Fibroblast of skin of right quadriceps (primary cell): ENCODE measurements at regions not wholly inside any gene's neighbourhood (a gene's known extent, or its start where the extent isn't known, plus 50 kb on each side); places are given as distances from the start of the nearest gene placed in this dataset.

Source experiments
- DNase-seq: peaks from one replicate; pipeline ENCODE4 v3.0.0-alpha.2; 2013

DNA sequence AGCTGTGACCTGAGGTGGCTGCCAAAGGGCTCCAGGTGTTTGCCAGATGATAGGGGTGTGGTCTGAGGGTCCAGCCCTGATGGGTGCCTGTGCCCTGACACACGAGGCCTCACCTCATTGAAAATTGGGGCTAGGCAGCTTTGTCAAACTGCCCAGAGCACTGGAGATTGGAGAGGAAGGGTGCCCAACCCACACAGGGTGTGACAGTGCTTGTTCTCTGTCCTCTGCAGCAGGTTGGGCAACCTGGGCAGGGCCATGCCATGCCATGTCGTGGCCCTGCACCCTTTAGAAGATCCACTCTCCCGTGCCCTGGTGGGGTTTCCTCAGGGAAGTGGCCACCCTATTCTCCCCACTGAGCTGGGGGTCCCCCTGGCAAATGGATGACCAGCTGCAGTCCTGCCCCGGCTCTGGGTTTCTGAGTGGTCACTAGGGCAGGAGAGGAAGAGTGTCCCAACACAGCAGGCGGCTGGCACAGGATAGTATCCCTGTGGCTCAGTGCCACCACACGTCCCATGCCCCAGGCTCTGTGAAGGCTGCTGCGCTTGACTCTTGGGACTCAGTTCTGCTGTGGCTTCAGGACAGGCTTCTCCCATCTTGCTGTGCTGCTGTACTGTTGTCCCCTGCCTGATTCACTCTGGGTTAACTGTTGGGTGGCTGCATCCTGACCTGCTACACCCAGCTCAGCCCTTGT is 100.8 kb upstream of the PITX1 start:
- no peak for DNase-seq

DNA sequence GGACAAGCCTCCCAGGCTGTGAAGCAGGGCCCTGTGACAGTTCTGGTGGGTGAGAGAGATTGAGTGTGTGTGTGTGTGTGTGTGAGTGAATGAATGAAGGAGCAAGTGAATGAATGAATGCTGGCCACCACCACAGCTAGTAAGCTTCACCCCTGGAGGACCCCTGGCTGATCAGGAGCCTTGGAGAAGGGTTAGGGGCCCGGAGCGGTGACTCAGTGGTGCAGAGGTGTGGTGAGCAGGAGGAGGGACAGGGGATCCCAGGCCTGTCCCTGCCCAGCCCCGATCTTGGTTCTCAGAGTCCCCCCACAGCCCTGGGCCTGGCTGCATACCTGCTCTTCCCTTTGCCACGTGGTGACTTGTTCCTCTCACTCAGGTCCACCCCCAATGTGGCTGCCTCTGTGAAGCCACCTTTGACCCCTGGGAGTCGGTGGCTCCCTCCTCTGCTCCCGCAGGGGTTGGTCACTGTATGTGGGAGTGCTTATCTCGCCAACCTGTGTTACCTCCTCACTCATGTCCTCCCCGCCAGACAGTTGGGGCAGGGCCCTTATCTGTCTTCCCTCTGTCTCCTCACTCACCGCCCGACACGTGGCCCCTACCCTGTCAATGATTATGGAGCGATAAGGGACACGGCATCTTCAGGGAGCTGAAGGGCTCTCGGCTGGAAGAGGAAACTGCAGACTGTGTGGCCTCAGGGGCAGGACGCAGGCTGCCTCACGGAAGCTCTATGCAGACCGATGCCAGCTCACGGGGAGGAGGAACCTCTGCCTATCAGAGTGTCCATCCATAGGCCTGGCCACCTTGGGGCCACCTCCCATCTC is 99.9 kb upstream of the PITX1 start:
- DNase-seq, result no peak

DNA sequence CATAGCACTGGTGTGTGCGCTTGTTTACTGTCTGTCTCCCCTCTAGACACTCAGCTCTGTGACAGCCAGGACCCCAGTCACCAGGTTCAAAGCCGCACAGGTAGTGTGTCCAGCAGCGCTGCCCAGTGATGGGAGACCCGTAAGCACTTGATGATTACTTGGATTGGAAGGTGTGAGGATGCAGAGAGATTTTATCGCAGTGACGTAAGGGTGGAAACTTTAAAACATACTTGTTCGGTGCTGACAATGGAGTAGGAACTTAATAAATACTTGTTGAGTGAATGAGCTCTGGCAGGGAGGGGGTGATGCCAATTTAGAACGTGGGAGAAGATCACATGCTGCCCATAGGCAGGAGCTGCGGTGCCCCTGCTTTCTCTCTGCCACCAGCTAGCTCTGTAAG is 99.2 kb upstream of the PITX1 start:
- no peak for DNase-seq

DNA sequence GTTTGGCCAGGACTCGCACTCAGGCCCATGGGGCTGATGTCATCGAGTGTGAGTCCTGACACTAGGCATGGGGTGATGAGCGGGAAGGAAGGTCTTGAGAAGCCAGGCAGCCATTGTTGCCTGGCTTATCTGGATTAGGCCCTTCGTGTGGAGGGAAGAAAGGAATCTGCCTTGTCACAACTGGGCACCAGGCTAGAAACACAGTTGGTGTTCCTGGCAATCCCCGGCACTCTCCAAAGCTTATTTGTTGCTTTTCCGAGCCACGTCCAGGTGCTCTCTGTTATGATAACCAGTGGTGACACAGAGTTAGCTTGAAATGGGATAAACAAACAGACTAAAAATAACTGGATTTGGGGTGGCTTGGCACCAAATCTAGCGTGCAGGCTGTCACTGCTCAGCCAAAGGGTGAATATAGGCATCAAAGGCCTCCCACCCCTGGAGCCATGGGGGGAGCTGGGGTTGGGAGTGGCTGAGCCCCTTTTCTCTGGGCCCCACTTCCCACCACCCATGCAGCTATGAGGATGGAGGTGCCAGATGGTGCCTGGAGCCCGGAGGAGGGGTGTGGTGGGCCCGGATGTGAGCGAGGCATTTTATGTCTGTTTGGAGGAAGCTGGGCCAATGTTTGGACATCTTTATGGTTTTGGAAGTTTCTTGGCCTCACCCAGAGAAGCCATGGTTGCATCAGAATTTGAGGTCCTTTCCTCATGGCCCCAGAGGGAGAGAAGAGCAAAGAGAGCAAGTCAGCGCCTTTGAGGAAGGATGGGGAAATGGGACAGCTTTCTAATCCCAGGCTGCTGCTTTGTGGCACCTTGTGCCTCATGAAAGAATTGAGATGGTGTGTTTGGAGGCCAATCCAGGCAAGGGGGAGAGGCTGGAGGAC is 98.0 kb upstream of the PITX1 start:
- DNase-seq, result no peak

DNA sequence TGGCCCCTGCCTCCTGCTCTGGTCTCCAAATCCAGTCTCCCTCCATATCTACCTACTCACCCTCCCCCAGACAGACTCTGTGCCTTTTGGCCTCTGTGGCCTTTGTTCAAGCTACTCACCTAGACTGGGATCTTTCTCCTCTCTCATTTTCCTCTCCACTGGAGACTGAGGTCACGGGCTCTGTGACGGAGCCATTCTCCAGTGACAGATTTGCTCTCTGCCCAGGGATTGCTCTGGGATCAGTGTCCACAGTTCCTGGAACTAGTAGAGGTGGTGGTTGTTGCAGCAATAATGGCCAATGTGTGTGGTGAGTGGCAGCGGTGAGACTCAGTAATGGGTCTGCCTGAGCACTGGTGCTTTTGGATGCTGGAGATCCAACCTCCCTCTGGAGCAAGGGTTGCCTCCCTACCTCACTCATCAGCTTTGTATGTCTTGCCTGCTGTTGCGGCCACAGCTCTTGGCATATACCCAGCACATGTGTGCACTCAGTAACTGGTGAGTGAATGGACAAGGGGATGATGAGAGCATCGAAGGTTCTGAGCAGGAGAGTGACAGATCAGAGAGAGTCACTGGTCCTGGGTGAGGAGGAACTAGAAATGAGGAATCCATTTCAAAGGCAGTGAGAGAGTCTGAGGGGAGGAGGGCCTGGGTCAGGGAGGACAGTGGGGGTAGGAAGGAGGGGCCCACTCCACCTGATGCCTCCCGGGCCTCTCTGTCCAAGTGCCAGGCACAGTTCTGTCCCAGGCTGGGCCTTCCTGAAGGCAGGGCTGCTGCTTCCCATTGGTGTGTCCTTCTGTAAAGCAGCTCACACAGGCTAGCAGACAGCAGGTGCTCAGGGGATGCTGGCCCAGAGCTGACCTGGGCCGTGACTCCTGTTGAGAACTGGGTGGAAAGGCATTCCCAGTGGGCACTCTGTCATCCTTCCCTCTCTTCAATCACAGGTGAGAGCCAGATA is 96.5 kb upstream of the PITX1 start:
- no peak for DNase-seq

DNA sequence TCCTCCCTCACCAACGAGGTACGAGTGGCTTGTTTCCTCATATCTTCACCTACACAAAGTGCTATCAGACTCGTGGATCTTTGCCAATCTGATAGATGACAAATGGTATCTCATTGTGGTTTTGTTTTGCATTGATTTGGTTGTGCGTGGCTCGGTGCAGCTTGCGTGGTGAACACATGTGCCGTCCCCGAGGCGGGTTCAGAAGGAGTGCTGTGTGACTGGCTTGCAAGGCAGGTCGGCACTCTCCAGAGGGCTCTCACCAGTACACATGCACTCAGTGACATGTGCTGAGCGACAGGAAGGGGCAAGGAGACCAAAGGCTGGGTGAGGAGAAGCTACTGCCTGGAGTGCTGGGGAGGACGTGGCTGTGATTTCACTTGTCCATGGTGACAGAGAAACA is 95.3 kb upstream of the PITX1 start:
- DNase-seq, result no peak

DNA sequence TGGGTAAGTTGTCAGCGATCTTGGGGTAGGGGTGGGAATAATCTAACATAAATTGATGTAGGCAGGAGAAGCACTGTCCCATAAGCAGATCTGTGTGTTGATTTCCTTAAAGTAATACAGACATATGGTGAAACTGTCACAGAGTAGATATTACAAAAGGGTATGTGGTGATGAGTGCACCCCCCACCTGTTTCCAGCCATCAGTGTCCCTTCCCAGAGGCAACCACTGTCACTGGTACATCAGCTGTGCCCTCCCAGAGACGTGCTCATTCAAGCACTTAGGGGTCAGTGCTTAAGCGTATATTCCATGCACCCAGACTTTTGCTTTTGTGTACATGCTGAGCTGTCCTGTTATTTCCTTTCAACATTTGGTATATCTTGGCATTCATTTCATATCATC is 94.3 kb upstream of the PITX1 start:
- DNase-seq, result no peak

DNA sequence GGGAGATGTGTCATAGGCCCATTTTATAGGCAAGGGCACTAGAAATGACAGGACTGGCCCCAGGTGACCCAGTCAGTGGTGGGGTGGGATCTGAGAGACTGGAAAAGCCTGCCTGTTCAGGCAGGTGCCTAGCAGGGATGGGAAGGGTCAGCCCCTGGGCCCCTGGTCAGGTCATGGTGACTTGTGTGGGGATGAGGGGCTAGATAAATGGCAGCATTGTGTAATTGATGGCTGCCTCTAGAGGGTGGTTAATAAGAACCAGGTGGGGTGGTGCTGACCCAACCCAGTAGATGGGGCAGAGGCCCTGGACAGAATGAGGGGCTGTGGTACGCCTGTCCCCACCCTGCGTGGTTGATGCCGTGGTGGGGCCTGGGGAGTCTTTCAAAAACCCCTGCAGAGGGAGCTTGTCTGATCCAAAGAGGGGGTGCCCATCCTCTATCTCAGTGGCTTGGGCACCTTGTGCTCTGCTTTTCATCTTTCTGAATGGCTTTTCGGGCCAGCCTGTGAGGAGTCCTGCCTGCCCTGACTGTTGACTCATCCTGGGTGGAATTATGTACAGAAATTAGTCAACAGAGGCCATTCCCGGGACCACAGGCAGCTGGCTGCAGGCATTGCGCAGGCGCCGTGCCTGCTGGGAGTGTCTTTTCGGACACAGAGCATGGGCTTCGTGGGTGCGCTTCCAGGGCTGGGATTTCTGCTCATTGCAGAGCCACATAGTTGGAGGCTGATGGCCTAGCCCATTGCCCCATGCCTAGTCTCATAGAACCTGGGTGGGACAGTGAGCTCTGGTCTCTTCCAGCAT is 93.6 kb upstream of the PITX1 start:
- DNase-seq, result peak; percentile 76

DNA sequence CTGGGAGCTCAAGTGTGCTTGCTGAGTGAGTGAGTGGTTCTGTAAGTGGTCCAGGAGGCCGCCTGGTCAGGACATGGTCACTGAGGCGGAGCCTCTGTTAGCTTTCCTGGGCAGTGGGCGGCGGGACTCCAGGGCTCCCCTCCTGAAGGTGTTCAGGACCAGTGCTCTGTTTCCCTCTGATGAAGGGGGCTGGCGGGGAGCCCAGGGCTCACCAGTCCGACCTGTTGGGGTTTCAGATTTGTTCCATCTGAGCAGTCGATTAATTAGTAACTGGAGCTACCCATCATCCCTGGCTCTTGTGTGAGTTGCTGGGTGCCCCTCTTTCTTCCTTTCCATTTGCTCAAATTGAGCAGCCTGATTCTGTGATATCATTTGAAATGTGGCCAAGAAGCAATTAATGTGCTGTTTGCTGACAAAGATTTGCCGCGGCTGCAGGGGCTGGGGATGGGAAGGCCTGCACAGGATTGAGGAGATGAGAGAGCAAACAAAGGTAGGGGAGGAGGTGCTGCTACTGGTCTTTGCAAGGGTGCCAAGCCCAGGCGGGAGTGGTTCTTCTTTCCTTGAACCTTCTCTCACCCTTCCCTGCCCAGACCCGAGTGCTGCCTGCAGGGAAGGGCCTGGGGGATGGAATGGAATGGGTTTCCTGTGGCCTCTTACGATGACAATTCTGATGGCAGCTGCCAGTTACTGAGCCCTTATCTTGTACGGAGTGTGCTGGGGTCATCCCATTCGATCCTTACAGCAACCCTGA is 92.8 kb upstream of the PITX1 start:
- DNase-seq, result no peak

DNA sequence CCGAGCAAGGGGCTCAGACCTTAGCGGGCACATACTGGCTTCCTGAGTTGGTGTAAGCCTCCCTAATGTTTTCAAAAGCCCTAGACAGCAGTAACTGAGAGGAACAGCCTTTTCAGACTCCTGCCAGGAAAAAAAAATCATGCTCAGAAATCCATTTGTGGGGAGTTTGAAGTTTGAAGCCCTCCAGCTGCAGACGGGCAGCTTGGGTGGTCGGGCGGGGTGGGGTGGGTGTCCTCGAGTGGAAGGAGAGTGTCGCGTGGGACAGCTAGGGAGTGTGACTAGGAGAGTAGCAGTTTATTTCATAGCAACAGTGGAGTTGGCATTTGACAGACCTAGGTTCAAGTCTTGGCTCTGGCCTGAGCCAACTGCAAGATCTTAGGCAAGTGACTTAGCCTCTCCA is 90.7 kb upstream of the PITX1 start:
- no peak for DNase-seq

DNA sequence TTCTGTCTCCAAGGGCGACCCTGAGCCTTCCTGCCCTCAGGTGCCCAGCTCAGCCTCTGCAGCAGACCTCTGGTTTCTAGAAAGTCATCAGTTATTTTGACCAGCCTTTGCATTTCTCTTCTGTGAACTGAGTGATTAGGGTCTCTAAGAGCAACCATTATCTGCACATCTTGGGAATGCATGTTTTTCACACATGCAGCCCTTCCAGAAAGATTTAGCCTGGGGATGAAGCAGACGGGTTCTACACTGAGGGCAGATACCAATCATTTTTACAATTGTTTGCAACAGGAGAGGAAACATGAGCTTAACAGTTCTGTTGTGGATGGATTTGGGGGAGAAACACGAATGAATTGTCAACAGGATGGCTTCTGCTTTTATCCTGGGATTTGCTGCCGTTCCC is 90.1 kb upstream of the PITX1 start:
- no peak for DNase-seq

DNA sequence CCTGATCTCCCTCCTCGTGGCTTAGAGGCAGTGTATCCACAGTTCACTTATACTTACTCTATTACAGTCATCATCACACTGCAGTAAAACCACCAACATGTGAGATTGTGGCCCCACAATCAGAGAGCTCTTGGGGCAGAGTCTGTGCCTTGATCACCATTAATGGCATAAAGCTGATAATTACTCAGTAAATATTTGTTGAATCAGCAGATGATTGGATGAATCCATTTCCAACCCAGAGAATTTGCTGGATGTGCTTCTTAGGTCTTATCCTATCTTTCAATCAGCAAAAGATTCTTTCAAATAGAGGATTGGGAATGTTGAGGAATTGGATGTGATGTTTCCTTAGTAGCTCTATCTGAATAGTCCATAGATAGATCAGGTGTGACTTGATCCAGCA is 88.8 kb upstream of the PITX1 start:
- DNase-seq, result no peak

DNA sequence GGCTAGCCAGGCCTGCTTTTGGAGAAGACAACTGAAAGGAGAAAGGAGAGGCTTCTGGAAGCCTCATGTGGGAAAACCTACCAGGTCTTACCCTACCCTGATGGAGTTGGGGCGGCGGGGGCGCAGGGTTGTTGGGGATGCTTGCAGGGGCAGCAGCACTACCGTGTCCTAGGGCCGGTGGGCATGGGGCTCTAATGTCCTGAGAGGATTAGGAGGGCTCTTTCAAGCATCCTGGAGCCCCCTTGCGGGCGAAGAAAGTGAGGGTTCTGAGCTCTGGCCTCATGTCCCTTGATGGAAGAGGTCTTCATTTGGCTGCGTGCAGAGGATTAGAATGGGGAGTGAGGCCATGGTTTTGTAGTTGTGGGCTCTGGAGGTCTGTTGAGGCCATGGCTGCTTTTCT is 86.9 kb upstream of the PITX1 start:
- DNase-seq, result no peak

DNA sequence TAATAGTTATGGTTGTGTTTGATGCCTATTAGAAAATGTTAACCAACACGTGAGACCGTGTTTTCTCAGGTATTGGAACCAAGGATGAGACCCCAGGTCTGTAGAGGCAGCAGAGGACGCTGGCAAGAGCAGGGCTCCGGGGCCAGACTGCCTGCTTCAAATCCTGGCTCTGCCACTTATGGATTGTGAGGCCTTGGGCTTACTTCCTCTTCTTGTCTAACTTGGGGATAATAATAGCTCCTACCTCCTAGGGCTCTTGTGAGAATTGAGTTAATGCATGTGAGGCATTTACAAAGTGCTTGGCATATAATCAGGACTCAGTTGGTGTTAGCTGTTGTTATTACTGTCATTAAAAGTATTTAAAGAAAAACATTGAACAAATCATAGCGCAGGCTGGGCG is 85.5 kb upstream of the PITX1 start:
- DNase-seq, result no peak

DNA sequence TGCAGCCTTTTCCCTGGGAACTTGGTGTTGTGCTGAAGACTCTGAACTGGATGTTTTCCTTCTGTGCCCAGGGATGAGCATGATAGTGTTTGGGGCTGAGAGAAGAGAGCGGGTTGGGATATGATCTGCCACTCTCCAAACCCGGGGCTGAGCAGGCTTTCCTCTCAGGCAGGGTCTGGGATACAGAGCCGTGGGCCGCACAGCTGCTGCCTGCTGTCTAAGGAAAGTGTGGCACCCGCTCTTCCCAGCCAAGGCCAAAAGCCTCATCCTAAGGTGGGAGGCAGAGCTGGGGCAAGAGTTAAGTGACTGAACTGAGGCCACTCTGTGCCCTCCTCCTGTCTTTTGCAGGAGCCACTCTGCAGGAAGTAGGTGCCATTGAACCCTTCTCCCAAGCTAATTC is 83.6 kb upstream of the PITX1 start:
- no peak for DNase-seq

DNA sequence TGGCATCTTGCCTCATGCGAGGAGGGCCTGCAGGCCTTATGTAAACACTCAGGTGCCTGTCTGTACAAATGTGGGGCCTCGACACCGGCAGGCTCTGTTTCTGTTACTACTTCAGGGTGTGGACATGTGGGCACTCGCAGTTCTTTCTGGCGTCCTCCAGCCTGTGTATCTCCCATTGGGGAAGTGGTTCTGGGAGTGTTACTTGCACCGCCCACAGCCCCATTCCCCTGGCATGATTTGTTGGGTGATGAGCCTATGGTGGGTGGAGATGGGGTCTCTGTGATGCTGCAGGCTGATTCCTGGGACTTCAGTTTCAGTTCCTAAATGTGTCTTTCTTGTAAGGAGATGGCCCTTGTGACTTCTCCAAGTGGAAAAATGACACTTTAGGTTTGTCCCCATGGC is 82.1 kb upstream of the PITX1 start:
- no peak for DNase-seq

DNA sequence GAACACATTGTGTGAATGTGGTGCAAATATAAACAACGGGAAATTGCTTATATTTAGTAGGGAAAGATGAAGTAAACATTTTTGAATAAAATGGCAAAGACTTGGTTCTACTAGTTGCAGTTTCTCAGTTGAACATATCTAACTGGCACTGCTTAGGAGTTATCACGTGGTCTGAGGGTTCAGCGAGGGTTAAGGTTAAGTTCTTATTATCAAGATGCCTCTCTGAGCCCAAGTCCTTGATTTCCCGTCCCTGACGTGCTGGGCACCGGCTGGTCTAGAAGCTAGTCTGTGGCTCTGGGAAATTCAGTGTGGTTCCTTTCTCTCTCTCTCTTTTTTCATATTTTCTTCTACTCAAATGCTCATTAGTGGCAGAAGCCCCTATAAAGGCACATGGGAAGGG is 81.6 kb upstream of the PITX1 start:
- no peak for DNase-seq

DNA sequence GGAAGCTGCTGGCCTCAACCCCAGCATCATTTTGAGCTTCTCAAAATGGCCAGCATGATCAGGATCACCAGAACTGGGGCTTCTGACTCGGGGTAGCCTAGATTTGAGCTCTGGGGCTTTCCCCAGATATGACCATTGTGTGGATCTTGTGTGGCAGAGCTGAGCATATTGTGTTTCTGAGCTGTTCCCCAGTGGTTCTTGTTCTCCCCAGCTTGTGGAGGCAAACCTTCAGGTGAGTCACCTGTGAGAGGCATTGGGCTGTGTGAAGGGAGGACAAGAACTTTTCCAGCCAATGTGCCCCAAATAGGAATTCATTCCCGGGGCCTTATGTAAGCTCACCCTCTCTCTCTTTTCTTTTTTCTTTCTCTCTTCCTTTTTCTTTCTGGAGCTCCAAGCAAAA is 80.7 kb upstream of the PITX1 start:
- DNase-seq, result no peak

DNA sequence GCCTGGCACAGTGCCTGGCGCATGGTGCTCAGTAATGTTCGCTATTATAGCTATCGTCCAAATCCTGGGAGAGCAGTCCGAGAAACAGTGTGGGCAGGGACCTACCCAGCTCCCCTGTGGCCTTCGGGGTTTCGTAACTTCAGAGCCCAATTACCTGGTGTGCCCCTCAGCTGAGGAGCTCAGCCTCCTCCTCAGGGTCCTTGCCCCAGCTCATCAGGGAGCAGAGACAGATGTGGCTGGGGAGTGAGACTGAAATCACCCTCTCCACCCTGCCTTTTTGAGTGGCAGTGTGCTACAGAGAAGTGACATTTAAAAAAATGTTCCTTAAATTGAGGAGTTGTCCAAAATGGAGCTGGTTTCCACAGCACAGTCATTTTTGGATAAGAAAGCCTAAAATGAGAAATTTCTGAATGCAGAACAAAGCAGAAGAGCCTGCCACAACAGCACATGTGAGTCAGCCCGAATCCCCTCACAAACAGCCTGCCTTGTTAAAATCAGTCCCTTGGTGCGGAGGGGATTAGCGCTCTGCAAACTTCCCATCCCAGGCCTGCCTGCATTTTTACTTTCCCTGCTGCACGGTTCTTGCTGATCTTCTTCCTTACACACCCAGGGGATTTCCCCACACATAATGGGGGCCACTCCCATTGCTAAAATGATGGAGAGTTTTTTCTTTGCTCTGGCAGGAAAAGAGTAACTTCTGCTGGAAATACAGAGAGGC is 78.1 kb upstream of the PITX1 start:
- DNase-seq, result peak; percentile 14
